ENCODE measurements at regions not wholly inside any gene's neighbourhood (a gene's known extent, or its start where the extent isn't known, plus 50 kb on each side); places are given as distances from the start of the nearest gene placed in this dataset.

DNA sequence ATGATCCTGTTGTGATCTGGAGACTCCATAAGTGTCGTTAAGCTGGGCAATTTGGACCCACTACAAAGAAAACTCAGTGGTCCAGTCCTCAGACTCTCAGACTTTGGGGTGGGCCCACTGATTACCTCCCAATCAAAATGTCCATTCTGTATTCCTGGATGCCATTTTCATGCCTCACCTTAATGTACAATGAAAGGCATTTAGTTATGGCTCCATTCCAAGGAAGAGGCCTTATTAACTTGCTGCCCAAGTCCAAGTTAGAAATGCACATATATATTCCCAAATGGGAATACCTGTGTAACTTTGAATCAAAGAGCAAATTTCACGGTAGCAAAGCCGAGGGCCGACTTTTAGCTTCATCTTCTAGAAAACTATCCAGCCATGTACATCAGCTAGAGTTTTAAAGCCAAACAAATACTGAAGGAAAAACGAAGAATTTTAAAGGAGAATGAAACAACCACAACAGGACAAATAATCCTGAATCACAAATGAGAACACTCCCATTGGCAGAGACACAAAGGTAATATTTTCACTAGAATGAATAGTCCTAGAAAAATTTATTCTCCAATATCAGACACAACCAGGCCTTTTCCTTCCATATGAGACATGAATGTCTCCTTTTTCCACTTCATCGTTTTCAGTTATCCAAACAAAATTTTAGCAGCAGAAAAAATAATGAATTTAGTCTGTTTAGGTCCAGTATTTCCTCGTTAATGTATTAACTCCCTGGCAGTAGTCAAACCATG lies 63.7 kb upstream of the HHIP start:
- TF ChIP-seq, protein P1, sequence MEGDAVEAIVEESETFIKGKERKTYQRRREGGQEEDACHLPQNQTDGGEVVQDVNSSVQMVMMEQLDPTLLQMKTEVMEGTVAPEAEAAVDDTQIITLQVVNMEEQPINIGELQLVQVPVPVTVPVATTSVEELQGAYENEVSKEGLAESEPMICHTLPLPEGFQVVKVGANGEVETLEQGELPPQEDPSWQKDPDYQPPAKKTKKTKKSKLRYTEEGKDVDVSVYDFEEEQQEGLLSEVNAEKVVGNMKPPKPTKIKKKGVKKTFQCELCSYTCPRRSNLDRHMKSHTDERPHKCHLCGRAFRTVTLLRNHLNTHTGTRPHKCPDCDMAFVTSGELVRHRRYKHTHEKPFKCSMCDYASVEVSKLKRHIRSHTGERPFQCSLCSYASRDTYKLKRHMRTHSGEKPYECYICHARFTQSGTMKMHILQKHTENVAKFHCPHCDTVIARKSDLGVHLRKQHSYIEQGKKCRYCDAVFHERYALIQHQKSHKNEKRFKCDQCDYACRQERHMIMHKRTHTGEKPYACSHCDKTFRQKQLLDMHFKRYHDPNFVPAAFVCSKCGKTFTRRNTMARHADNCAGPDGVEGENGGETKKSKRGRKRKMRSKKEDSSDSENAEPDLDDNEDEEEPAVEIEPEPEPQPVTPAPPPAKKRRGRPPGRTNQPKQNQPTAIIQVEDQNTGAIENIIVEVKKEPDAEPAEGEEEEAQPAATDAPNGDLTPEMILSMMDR (IDR thresholded peaks at IDR 0.05; ENCODE audit: control extremely low read depth in 1 of 3, insufficient read depth in 1 of 3, low read depth in 1 of 3, low read length in 3 of 3), result no peak
- no peak for TF ChIP-seq POU5F1 (IDR thresholded peaks at IDR 0.05; ENCODE audit: low read depth, low read length)

All from H1 (cell line).